ENCODE measurements at regions not wholly inside any gene's neighbourhood (a gene's known extent, or its start where the extent isn't known, plus 50 kb on each side); places are given as distances from the start of the nearest gene placed in this dataset.
A peak's percentile ranks its signal among the peaks of the same experiment; 100 is the strongest.
"Not testable (repeated sequence)": the region's sequence is repeated elsewhere in the genome, so short reads cannot be mapped to it uniquely, and the experiment has no call there.

GRCh38 chr5:126098330-126099017 lies 324.7 kb upstream of the GRAMD2B start:
- no peak for DNase-seq

- no peak for DNase-seq
Measured at GRCh38 chr5:126099077-126099476, 324.1 kb upstream of the GRAMD2B start.

- DNase-seq: no peak
Measured at GRCh38 chr5:126100767-126101166, 322.4 kb upstream of the GRAMD2B start.

GRCh38 chr5:126101901-126102300 lies 321.3 kb upstream of the GRAMD2B start:
- DNase-seq: no peak

- no peak for DNase-seq
Measured at GRCh38 chr5:126103050-126103449, 320.2 kb upstream of the GRAMD2B start.

- DNase-seq: no peak
Measured at GRCh38 chr5:126103868-126104267, 319.3 kb upstream of the GRAMD2B start.

GRCh38 chr5:126104341-126104740 lies 318.9 kb upstream of the GRAMD2B start:
- DNase-seq: no peak

GRCh38 chr5:126104951-126105350 lies 318.3 kb upstream of the GRAMD2B start:
- no peak for DNase-seq

- no peak for DNase-seq
Measured at GRCh38 chr5:126106029-126106428, 317.2 kb upstream of the GRAMD2B start.

- no peak for DNase-seq
Measured at GRCh38 chr5:126107381-126107780, 315.8 kb upstream of the GRAMD2B start.

- no peak for DNase-seq
Measured at GRCh38 chr5:126108470-126108869, 314.7 kb upstream of the GRAMD2B start.

- DNase-seq: no peak
Measured at GRCh38 chr5:126115059-126115629, 308.1 kb upstream of the GRAMD2B start.

- DNase-seq: no peak
Measured at GRCh38 chr5:126117044-126117443, 306.2 kb upstream of the GRAMD2B start.

GRCh38 chr5:126119887-126120442 lies 303.2 kb upstream of the GRAMD2B start:
- DNase-seq: no peak

- no peak for DNase-seq
Measured at GRCh38 chr5:126120939-126121338, 302.3 kb upstream of the GRAMD2B start.

- DNase-seq: no peak
Measured at GRCh38 chr5:126122942-126123341, 300.3 kb upstream of the GRAMD2B start.

- no peak for DNase-seq
Measured at GRCh38 chr5:126124706-126125345, 298.4 kb upstream of the GRAMD2B start.

GRCh38 chr5:126125407-126125806 lies 297.8 kb upstream of the GRAMD2B start:
- DNase-seq: no peak

- DNase-seq: no peak
Measured at GRCh38 chr5:126126574-126126973, 296.6 kb upstream of the GRAMD2B start.

- not testable (repeated sequence) for DNase-seq
Measured at GRCh38 chr5:126127371-126127770, 295.8 kb upstream of the GRAMD2B start.

- DNase-seq: no peak
Measured at GRCh38 chr5:126129431-126129830, 293.8 kb upstream of the GRAMD2B start.

GRCh38 chr5:126133424-126133823 lies 289.8 kb upstream of the GRAMD2B start:
- no peak for DNase-seq

- no peak for DNase-seq
Measured at GRCh38 chr5:126137891-126138280, 285.3 kb upstream of the GRAMD2B start.

- peak; percentile 14 for DNase-seq
Measured at GRCh38 chr5:126138281-126138931, 284.8 kb upstream of the GRAMD2B start.
